ENCODE measurements at regions not wholly inside any gene's neighbourhood (a gene's known extent, or its start where the extent isn't known, plus 50 kb on each side); places are given as distances from the start of the nearest gene placed in this dataset.

GRCh38 chr20:41887500-41887899, 269.3 kb upstream of the CHD6 start:
- no peak overlapping the region for H3K4me3 ChIP-seq (ENCODE audit: low read depth, low read length)
- in situ Hi-C loops (cut with HindIII; ENCODE audit: low sequenced_read_pairs), result no loop called here
- no peak for TF ChIP-seq CTCF (IDR thresholded peaks at IDR 0.05; ENCODE audit: low read depth, low read length, missing control alignments)
- DNase-seq (ENCODE audit: low read depth), result no peak

- TF ChIP-seq CTCF (IDR thresholded peaks at IDR 0.05; ENCODE audit: low read depth, low read length, missing control alignments), result no peak
- in situ Hi-C loops (cut with HindIII; ENCODE audit: low sequenced_read_pairs), result no loop called here
- DNase-seq (ENCODE audit: low read depth), result no peak
- H3K4me3 ChIP-seq (ENCODE audit: low read depth, low read length), result no peak overlapping the region
These were observed 263.4 kb upstream of the CHD6 start for GRCh38 chr20:41881466-41882046.

GRCh38 chr20:41879123-41879522, 260.9 kb upstream of the CHD6 start:
- DNase-seq (ENCODE audit: low read depth), result no peak
- no peak for TF ChIP-seq CTCF (IDR thresholded peaks at IDR 0.05; ENCODE audit: low read depth, low read length, missing control alignments)
- in situ Hi-C loops (cut with HindIII; ENCODE audit: low sequenced_read_pairs), result no loop called here
- no peak overlapping the region for H3K4me3 ChIP-seq (ENCODE audit: low read depth, low read length)

- in situ Hi-C loops (cut with HindIII; ENCODE audit: low sequenced_read_pairs), result no loop called here
- H3K4me3 ChIP-seq (ENCODE audit: low read depth, low read length), result no peak overlapping the region
- DNase-seq (ENCODE audit: low read depth), result no peak
- no peak for TF ChIP-seq CTCF (IDR thresholded peaks at IDR 0.05; ENCODE audit: low read depth, low read length, missing control alignments)
These were observed 259.7 kb upstream of the CHD6 start for GRCh38 chr20:41877911-41878310.

- in situ Hi-C loops (cut with HindIII; ENCODE audit: low sequenced_read_pairs), result no loop called here
- TF ChIP-seq CTCF (IDR thresholded peaks at IDR 0.05; ENCODE audit: low read depth, low read length, missing control alignments), result no peak
- H3K4me3 ChIP-seq (ENCODE audit: low read depth, low read length), result no peak overlapping the region
- no peak for DNase-seq (ENCODE audit: low read depth)
These were observed 256.5 kb upstream of the CHD6 start for GRCh38 chr20:41874658-41875057.

GRCh38 chr20:41872930-41873329, 254.8 kb upstream of the CHD6 start:
- TF ChIP-seq CTCF (IDR thresholded peaks at IDR 0.05; ENCODE audit: low read depth, low read length, missing control alignments), result no peak
- DNase-seq (ENCODE audit: low read depth), result no peak
- no peak overlapping the region for H3K4me3 ChIP-seq (ENCODE audit: low read depth, low read length)
- in situ Hi-C loops (cut with HindIII; ENCODE audit: low sequenced_read_pairs), result no loop called here
